ENCODE measurements at regions not wholly inside any gene's neighbourhood (a gene's known extent, or its start where the extent isn't known, plus 50 kb on each side); places are given as distances from the start of the nearest gene placed in this dataset.

DNA sequence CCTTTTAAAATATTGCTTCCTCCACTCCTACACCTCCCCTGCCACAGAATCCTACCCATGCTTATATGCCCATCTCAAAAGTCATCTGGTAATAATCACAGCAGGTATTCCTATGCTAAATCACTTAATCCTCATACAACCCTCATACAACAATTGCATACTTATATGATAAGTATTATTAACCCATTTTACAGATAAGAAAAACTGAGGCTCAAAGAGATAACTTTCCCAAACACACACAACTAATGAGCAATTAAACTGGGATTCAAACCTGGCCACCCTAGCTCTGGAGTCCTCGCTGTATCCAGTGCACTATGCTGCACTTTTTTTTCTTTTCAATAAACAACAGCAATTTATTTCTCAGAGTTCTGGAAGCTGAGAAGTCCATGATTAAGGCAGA, 99.8 kb upstream of the TSPAN5 start:
- no peak overlapping the region for H3K27ac ChIP-seq (ENCODE audit: low read depth, low read length)
- no peaks in the 10 kb centered on the region for H3K9me3 ChIP-seq (ENCODE audit: low read length)
- no peak overlapping the region for H3K9ac ChIP-seq (ENCODE audit: low read length)
- H3K36me3 ChIP-seq (ENCODE audit: insufficient read depth, low read length) = no peaks in the 10 kb centered on the region
- H3K4me3 ChIP-seq (ENCODE audit: low read depth in 1 of 2, low read length in 2 of 2) = no peak overlapping the region
- H3K4me1 ChIP-seq (ENCODE audit: insufficient read depth, low read length) = no peaks in the 10 kb centered on the region
- H3K27me3 ChIP-seq (ENCODE audit: control insufficient read depth in 1 of 2, insufficient read depth in 2 of 2, low read length in 2 of 2) = no peaks in the 10 kb centered on the region

DNA sequence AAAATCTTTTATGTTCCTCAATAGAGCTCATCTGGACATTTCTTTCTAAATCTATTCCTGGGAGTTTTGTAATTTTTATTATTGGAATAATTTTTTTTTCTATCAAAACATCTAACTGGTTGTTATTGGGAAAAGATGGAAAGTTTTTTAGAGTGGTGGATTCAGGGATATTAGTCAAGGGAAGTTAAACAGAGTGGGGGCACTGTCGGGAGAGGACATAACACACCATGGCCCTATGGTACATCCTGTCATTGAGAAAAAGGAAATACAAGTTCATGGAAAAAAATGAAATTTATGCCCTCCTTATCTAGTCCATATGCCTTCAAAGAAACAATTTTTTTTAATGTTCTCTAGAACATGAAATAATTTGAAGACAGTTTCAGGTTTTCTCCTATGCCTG, 96.3 kb upstream of the TSPAN5 start:
- Histone ChIP-seq H3K27me3 (ENCODE audit: control insufficient read depth in 1 of 2, insufficient read depth in 2 of 2, low read length in 2 of 2) (no peaks in the 10 kb centered on the region), H3K27ac (ENCODE audit: low read depth, low read length) (no peak overlapping the region), H3K36me3 (ENCODE audit: insufficient read depth, low read length) (no peaks in the 10 kb centered on the region)

DNA sequence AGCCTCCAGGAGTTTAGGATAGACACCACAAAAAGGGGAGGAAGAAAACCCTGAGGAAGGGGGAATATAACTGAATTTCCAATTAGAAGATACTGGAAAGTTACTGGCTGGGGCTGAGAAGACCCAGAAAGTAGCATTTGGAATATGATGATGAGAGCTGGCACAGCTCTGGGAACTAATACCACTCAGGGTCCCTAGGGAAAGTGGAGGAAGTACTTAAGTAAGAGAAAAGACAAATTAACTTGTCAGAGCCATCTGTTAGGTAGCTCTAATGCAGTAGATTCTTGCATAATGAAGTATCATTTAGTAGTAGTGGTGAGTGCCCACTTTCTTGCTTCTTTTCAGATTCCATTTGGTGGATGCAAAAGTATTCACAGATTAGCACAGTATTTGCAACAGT, 90.8 kb upstream of the TSPAN5 start:
- no peaks in the 10 kb centered on the region for H3K36me3 ChIP-seq (ENCODE audit: insufficient read depth, low read length)

More for the DNA sequence above, 96.3 kb upstream of the TSPAN5 start:
- Histone ChIP-seq H3K4me1 (ENCODE audit: insufficient read depth, low read length) (no peaks in the 10 kb centered on the region), H3K9me3 (ENCODE audit: low read length) (no peaks in the 10 kb centered on the region), H3K4me3 (ENCODE audit: low read depth in 1 of 2, low read length in 2 of 2) (no peak overlapping the region), H3K9ac (ENCODE audit: low read length) (no peak overlapping the region)

DNA sequence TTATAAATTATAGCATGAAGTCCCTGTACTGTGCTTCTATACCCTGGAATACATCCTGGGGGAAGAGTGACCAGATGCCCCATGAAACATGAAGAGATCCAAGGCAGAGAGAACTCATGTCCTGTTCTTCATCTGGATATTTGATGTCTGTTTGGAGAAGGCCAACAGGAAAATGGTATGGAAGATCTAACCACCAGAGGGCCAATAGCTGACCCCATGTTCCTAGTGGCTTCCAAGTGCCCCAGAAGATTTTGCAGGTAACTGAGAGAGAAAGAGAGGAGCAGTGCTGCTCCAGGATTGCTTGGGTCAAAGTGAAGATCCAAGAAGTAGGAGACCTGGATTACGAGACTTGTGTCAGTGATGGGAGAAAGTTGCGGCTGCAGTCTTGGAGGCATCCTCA, 90.2 kb upstream of the TSPAN5 start:
- Histone ChIP-seq H3K27me3 (ENCODE audit: control insufficient read depth in 1 of 2, insufficient read depth in 2 of 2, low read length in 2 of 2) (no peaks in the 10 kb centered on the region), H3K4me3 (ENCODE audit: low read depth in 1 of 2, low read length in 2 of 2) (no peak overlapping the region), H3K36me3 (ENCODE audit: insufficient read depth, low read length) (no peaks in the 10 kb centered on the region), H3K9me3 (ENCODE audit: low read length) (no peaks in the 10 kb centered on the region), H3K4me1 (ENCODE audit: insufficient read depth, low read length) (no peaks in the 10 kb centered on the region), H3K27ac (ENCODE audit: low read depth, low read length) (no peak overlapping the region), H3K9ac (ENCODE audit: low read length) (no peak overlapping the region)

More for the DNA sequence above, 90.8 kb upstream of the TSPAN5 start:
- H3K4me3 ChIP-seq (ENCODE audit: low read depth in 1 of 2, low read length in 2 of 2) = no peak overlapping the region
- H3K9me3 ChIP-seq (ENCODE audit: low read length) = no peaks in the 10 kb centered on the region
- H3K9ac ChIP-seq (ENCODE audit: low read length) = no peak overlapping the region
- no peak overlapping the region for H3K27ac ChIP-seq (ENCODE audit: low read depth, low read length)
- H3K4me1 ChIP-seq (ENCODE audit: insufficient read depth, low read length) = no peaks in the 10 kb centered on the region
- no peaks in the 10 kb centered on the region for H3K27me3 ChIP-seq (ENCODE audit: control insufficient read depth in 1 of 2, insufficient read depth in 2 of 2, low read length in 2 of 2)

DNA sequence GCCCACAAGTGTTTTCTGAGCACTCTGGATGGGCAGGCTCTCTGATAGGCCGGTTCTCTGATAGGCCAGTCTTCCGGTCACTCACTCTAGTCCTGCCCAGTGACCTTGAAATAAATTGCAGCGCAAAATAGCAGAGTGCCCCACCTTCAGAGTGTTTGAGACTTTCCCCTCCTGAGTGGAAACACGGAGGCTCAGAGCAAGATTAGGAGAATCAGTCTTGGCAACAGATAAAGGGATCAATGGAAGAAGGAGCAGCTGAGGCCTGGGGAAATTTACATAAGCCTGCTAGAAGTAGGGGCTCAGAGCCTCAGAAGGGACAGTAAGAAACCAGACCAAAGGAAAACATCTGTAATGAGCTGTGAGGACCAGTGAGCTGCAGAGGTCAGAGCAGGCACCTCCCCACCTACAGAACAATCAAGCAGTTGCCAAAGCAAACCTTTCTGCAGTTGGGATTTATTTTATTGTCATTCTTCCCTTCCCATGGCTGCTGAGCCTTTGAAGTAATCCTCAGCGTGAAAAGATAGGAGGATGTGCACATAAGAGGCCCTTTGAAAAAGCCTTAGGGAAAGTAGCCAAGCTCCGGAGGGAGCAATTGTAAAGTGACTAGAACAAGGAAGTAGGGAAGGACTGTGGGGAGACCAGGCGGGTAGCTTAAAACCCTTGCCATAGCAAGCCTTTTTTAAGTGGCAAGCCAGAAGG, 89.1 kb upstream of the TSPAN5 start:
- Histone ChIP-seq H3K27me3 (ENCODE audit: control insufficient read depth in 1 of 2, insufficient read depth in 2 of 2, low read length in 2 of 2) (no peaks in the 10 kb centered on the region), H3K27ac (ENCODE audit: low read depth, low read length) (no peak overlapping the region), H3K4me1 (ENCODE audit: insufficient read depth, low read length) (no peaks in the 10 kb centered on the region), H3K9ac (ENCODE audit: low read length) (no peak overlapping the region), H3K9me3 (ENCODE audit: low read length) (no peaks in the 10 kb centered on the region), H3K36me3 (ENCODE audit: insufficient read depth, low read length) (no peaks in the 10 kb centered on the region), H3K4me3 (ENCODE audit: low read depth in 1 of 2, low read length in 2 of 2) (no peak overlapping the region)

DNA sequence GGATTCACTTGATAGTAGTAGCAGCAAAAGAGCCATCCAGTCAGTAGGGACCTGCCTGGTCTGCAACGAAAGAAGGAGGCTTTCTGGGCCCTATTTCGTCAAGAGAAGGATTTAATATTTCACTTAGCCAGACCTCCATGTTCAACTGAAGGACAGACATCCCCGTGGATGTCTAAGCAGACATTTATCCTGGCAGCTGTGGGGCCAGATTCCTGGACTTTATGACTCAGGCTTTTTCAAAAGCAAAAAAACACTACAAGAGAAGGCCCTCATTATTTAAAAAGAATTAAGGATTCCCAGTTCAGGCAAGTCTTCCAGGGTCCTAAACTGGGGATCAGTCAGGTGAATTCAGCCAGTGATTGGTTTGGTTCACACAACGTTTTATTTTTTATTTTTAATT, 88.5 kb upstream of the TSPAN5 start:
- Histone ChIP-seq H3K9me3 (ENCODE audit: low read length) (no peaks in the 10 kb centered on the region), H3K4me3 (ENCODE audit: low read depth in 1 of 2, low read length in 2 of 2) (no peak overlapping the region), H3K27me3 (ENCODE audit: control insufficient read depth in 1 of 2, insufficient read depth in 2 of 2, low read length in 2 of 2) (no peaks in the 10 kb centered on the region), H3K27ac (ENCODE audit: low read depth, low read length) (no peak overlapping the region), H3K4me1 (ENCODE audit: insufficient read depth, low read length) (no peaks in the 10 kb centered on the region), H3K36me3 (ENCODE audit: insufficient read depth, low read length) (no peaks in the 10 kb centered on the region), H3K9ac (ENCODE audit: low read length) (no peak overlapping the region)

DNA sequence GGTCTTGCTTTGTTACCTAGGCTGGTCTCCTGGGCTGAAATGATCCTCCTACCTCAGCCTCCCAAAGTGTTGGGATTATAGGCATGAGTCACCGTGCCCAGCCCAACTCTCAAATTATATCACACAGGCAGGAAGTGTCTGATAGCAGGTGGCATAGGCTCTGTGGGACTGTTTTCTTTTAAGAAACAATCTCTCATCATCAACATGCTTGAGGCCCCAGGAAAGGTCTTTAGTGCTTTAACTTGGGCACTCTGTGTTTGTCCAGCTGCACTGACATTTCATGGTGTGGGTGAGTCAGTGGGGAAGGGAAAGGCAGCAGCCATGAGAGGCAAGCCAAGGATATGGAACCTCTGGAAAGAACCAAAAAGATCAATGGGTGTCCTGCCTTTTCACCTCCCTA, 88.1 kb upstream of the TSPAN5 start:
- no peaks in the 10 kb centered on the region for H3K9me3 ChIP-seq (ENCODE audit: low read length)
- no peak overlapping the region for H3K4me3 ChIP-seq (ENCODE audit: low read depth in 1 of 2, low read length in 2 of 2)
- H3K27me3 ChIP-seq (ENCODE audit: control insufficient read depth in 1 of 2, insufficient read depth in 2 of 2, low read length in 2 of 2) = no peaks in the 10 kb centered on the region
- no peaks in the 10 kb centered on the region for H3K36me3 ChIP-seq (ENCODE audit: insufficient read depth, low read length)
- no peaks in the 10 kb centered on the region for H3K4me1 ChIP-seq (ENCODE audit: insufficient read depth, low read length)
- H3K27ac ChIP-seq (ENCODE audit: low read depth, low read length) = no peak overlapping the region
- no peak overlapping the region for H3K9ac ChIP-seq (ENCODE audit: low read length)

DNA sequence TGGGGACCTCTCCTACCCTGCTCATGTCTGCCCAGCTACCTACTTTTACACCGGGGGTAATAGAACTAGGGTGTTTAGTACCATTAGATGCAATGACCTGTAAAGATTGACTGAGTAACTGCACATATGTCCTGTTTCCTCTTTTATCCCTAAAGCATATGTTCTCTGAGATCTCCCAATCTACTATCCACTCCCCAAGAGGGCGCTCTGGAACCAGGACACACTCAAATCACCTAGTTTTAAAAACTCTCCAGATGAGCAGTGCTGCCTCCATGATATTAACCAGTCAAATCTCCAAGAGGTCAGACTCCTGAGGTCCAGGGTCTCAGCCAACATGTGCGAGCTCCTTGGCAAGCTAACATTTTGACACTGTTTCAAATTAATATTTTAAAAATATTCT, 87.0 kb upstream of the TSPAN5 start:
- Histone ChIP-seq H3K27me3 (ENCODE audit: control insufficient read depth in 1 of 2, insufficient read depth in 2 of 2, low read length in 2 of 2) (no peaks in the 10 kb centered on the region), H3K36me3 (ENCODE audit: insufficient read depth, low read length) (no peaks in the 10 kb centered on the region), H3K9me3 (ENCODE audit: low read length) (no peaks in the 10 kb centered on the region), H3K4me3 (ENCODE audit: low read depth in 1 of 2, low read length in 2 of 2) (no peak overlapping the region), H3K9ac (ENCODE audit: low read length) (no peak overlapping the region), H3K4me1 (ENCODE audit: insufficient read depth, low read length) (no peaks in the 10 kb centered on the region), H3K27ac (ENCODE audit: low read depth, low read length) (no peak overlapping the region)

DNA sequence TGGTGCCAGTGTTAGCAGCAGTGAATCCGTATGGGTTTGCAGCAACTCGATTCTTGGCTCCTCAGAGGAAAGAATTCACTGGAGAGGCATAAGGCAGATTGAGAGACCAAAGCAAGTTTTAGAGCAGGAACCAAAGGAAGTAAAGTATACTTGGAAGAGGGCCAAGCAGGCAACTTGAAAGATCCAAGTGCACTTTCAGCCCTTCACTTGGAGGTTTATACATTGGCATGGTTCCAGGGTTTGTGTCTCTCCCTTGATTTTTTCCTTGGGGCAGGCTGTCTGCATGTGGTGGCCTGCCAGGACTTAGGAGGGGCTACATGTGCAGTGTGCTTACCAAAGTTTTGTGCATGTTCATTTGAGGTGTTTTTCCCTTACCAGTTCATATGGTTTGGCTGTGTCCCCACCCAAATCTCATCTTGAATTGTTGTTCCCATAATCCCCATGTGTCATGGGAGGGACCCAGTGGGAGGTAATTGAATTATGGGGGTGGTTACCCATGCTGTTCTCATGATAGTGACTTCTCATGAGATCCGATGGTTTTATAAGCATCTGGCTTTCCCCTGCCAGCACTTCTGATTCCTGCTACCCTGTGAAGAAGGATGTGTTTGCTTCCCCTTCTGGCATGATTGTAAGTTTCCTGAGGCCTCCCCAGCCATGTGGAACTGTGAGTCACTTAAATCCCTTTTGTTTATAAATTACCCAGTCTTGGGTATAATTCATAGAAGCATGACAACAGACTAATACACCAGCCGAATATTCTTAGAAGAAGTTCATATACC, 86.2 kb upstream of the TSPAN5 start:
- Histone ChIP-seq H3K27ac (ENCODE audit: low read depth, low read length) (no peak overlapping the region), H3K27me3 (ENCODE audit: control insufficient read depth in 1 of 2, insufficient read depth in 2 of 2, low read length in 2 of 2) (no peaks in the 10 kb centered on the region), H3K36me3 (ENCODE audit: insufficient read depth, low read length) (no peaks in the 10 kb centered on the region), H3K9me3 (ENCODE audit: low read length) (no peaks in the 10 kb centered on the region), H3K4me3 (ENCODE audit: low read depth in 1 of 2, low read length in 2 of 2) (no peak overlapping the region), H3K4me1 (ENCODE audit: insufficient read depth, low read length) (no peaks in the 10 kb centered on the region), H3K9ac (ENCODE audit: low read length) (no peak overlapping the region)

DNA sequence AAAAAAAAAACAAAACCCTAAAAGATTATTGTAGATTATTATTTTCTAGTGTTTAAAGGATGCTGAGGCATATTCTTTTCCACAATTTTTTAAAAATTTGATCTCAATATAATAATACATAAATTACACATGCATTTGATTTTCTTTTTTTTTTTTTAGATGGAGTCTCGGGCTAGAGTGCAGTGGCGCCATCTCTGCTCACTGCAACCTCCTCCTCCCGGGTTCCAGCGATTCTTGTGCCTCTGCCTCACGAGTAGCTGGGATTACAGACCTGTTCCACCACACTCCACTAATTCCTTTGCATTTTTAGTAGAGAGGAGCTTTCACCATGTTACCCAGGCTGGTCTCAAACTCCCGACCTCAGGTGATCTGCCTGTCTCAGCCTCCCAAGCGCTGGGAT, 83.5 kb upstream of the TSPAN5 start:
- no peaks in the 10 kb centered on the region for H3K4me1 ChIP-seq (ENCODE audit: insufficient read depth, low read length)
- no peak overlapping the region for H3K27ac ChIP-seq (ENCODE audit: low read depth, low read length)
- no peak overlapping the region for H3K9ac ChIP-seq (ENCODE audit: low read length)
- H3K9me3 ChIP-seq (ENCODE audit: low read length) = no peaks in the 10 kb centered on the region
- H3K4me3 ChIP-seq (ENCODE audit: low read depth in 1 of 2, low read length in 2 of 2) = no peak overlapping the region
- no peaks in the 10 kb centered on the region for H3K36me3 ChIP-seq (ENCODE audit: insufficient read depth, low read length)
- H3K27me3 ChIP-seq (ENCODE audit: control insufficient read depth in 1 of 2, insufficient read depth in 2 of 2, low read length in 2 of 2) = no peaks in the 10 kb centered on the region

DNA sequence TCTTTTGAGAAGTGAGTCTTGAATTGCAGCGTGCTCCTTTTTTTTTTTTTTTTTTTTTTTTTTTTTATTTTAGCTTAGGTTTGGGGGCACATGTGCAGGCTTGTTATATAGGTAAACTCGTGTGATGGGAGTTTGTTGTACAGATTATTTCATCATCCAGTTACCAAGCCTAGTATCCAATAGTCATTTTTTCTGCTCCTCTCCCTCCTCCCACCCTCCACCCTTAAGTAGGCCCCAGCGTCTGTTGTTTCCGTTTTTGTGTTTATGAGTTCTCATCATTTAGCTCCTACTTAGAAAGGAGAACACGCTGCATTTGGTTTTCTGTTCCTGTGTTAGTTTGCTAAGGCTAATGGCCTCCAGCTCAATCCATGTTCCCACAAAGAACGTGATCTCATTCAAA, 81.3 kb upstream of the TSPAN5 start:
- no peaks in the 10 kb centered on the region for H3K4me1 ChIP-seq (ENCODE audit: insufficient read depth, low read length)
- no peaks in the 10 kb centered on the region for H3K9me3 ChIP-seq (ENCODE audit: low read length)
- H3K9ac ChIP-seq (ENCODE audit: low read length) = no peak overlapping the region
- H3K27ac ChIP-seq (ENCODE audit: low read depth, low read length) = no peak overlapping the region
- H3K4me3 ChIP-seq (ENCODE audit: low read depth in 1 of 2, low read length in 2 of 2) = no peak overlapping the region
- no peaks in the 10 kb centered on the region for H3K27me3 ChIP-seq (ENCODE audit: control insufficient read depth in 1 of 2, insufficient read depth in 2 of 2, low read length in 2 of 2)
- H3K36me3 ChIP-seq (ENCODE audit: insufficient read depth, low read length) = no peaks in the 10 kb centered on the region

DNA sequence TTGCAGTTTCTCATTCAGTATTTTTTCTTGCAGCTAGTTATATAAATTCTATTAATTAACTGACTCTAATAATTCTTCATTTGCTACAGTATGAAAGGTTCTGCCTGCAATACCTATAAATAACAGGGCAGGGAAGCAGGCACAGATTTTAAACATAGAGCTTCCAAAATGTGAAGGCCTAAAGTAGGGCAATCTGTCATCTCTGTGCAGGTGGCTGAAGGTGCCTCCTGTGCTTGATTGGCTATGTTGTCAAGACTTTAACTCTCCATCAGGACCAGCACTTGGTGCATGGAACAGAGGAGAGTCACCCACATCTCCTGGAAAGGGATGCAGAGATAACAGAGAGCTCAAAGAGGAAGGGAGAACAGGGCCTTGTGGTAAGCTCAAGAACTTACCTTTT, 75.2 kb upstream of the TSPAN5 start:
- Histone ChIP-seq H3K4me3 (ENCODE audit: low read depth in 1 of 2, low read length in 2 of 2) (no peak overlapping the region), H3K4me1 (ENCODE audit: insufficient read depth, low read length) (no peaks in the 10 kb centered on the region), H3K9me3 (ENCODE audit: low read length) (no peaks in the 10 kb centered on the region), H3K9ac (ENCODE audit: low read length) (no peak overlapping the region), H3K27ac (ENCODE audit: low read depth, low read length) (no peak overlapping the region), H3K36me3 (ENCODE audit: insufficient read depth, low read length) (no peaks in the 10 kb centered on the region), H3K27me3 (ENCODE audit: control insufficient read depth in 1 of 2, insufficient read depth in 2 of 2, low read length in 2 of 2) (no peaks in the 10 kb centered on the region)

Data from muscle layer of colon (tissue), 2 donors.